Activated naive CD4-positive, alpha-beta T cell treated with anti-CD3 and anti-CD28 coated beads for 36 hours (primary cell): ENCODE measurements at regions not wholly inside any gene's neighbourhood (a gene's known extent, or its start where the extent isn't known, plus 50 kb on each side); places are given as distances from the start of the nearest gene placed in this dataset.

Experiments
- CTCF ChIA-PET: fragments of 350-600 bp; sonication (Branson Sonifier 250); formaldehyde crosslinking; loops from one replicate; lab custom pipeline; 2021; ENCODE audit warnings: antibody characterized with exemption; lab: Charles Lee
- DNase-seq: peaks from one replicate; pipeline ENCODE4 v3.0.0-alpha.2; 2020
- H3K27ac Mint-ChIP-seq: one replicate; pipeline ENCODE4 v1.8.0; 2021; ENCODE audit warnings: mild to moderate bottlenecking, mixed read lengths
- H3K27me3 Mint-ChIP-seq: one replicate; pipeline ENCODE4 v1.8.0; 2021; ENCODE audit warnings: low read depth, mixed read lengths
- H3K36me3 Mint-ChIP-seq: one replicate; pipeline ENCODE4 v1.8.0; 2021; ENCODE audit warnings: low read depth, mixed read lengths
- H3K4me1 Mint-ChIP-seq: one replicate; pipeline ENCODE4 v1.8.0; 2021; ENCODE audit warnings: low read depth, mixed read lengths
- H3K4me3 Mint-ChIP-seq: one replicate; pipeline ENCODE4 v1.8.0; 2021; ENCODE audit warnings: mild to moderate bottlenecking, moderate library complexity, mixed read lengths
- H3K9me3 Mint-ChIP-seq: one replicate; pipeline ENCODE4 v1.8.0; 2021; ENCODE audit warnings: mixed read lengths
- intact Hi-C: fragments of 100-400 bp; cut with micrococcal nuclease; formaldehyde crosslinking; loops from one replicate; pipeline ENCODE4 v1.15.1; 2023

- Mint-ChIP-seq H3K9me3 (no peaks in the 10 kb centered on the region), H3K27ac (no peak overlapping the region), H3K4me3 (no peak overlapping the region), H3K4me1 (no peaks in the 10 kb centered on the region), H3K27me3 (peaks cover 16% of the 10 kb centered on the region), H3K36me3 (no peaks in the 10 kb centered on the region)
- intact Hi-C loops = no loop called here
- CTCF ChIA-PET = no interaction called here
- no peak for DNase-seq
These were observed 112.4 kb downstream of the CD8B2 start for GRCh38 chr2:106599540-106599939.

- Mint-ChIP-seq H3K27me3 (peaks cover 8% of the 10 kb centered on the region), H3K4me1 (no peaks in the 10 kb centered on the region), H3K36me3 (no peaks in the 10 kb centered on the region), H3K27ac (no peak overlapping the region), H3K4me3 (no peak overlapping the region), H3K9me3 (peaks cover 3% of the 10 kb centered on the region)
- no peak for DNase-seq
- CTCF ChIA-PET = no interaction called here
- intact Hi-C loops = no loop called here
These were observed 114.9 kb downstream of the CD8B2 start for GRCh38 chr2:106602042-106602441.

- no peak overlapping the region for H3K4me3 Mint-ChIP-seq
- no peak for DNase-seq
- H3K27me3 Mint-ChIP-seq = peaks cover 4% of the 10 kb centered on the region
- H3K27ac Mint-ChIP-seq = no peak overlapping the region
- no peaks in the 10 kb centered on the region for H3K4me1 Mint-ChIP-seq
- CTCF ChIA-PET = no interaction called here
- H3K36me3 Mint-ChIP-seq = no peaks in the 10 kb centered on the region
- intact Hi-C loops = no loop called here
- peaks cover 3% of the 10 kb centered on the region for H3K9me3 Mint-ChIP-seq
These were observed 119.5 kb downstream of the CD8B2 start for GRCh38 chr2:106606652-106607051.

- intact Hi-C loops = no loop called here
- Mint-ChIP-seq H3K9me3 (peaks cover 3% of the 10 kb centered on the region), H3K36me3 (no peaks in the 10 kb centered on the region), H3K27me3 (peaks cover 4% of the 10 kb centered on the region), H3K4me1 (no peaks in the 10 kb centered on the region), H3K27ac (no peak overlapping the region), H3K4me3 (no peak overlapping the region)
- DNase-seq = no peak
- CTCF ChIA-PET = no interaction called here
These were observed 120.2 kb downstream of the CD8B2 start for GRCh38 chr2:106607371-106607770.

- H3K4me1 Mint-ChIP-seq = no peaks in the 10 kb centered on the region
- H3K4me3 Mint-ChIP-seq = no peak overlapping the region
- no peak for DNase-seq
- peaks cover 2% of the 10 kb centered on the region for H3K9me3 Mint-ChIP-seq
- H3K27ac Mint-ChIP-seq = no peak overlapping the region
- peaks cover 4% of the 10 kb centered on the region for H3K27me3 Mint-ChIP-seq
- CTCF ChIA-PET = no interaction called here
- intact Hi-C loops = no loop called here
- no peaks in the 10 kb centered on the region for H3K36me3 Mint-ChIP-seq
These were observed 122.6 kb downstream of the CD8B2 start for GRCh38 chr2:106609780-106610179.

GRCh38 chr2:106614511-106615291, 127.5 kb downstream of the CD8B2 start:
- no peak for DNase-seq
- H3K9me3 Mint-ChIP-seq = no peaks in the 10 kb centered on the region
- no peaks in the 10 kb centered on the region for H3K4me1 Mint-ChIP-seq
- H3K4me3 Mint-ChIP-seq = no peak overlapping the region
- no peaks in the 10 kb centered on the region for H3K36me3 Mint-ChIP-seq
- intact Hi-C loops = no loop called here
- H3K27ac Mint-ChIP-seq = no peak overlapping the region
- peaks cover 3% of the 10 kb centered on the region for H3K27me3 Mint-ChIP-seq
- CTCF ChIA-PET = no interaction called here

- no peak overlapping the region for H3K27ac Mint-ChIP-seq
- no peaks in the 10 kb centered on the region for H3K36me3 Mint-ChIP-seq
- H3K4me1 Mint-ChIP-seq = no peaks in the 10 kb centered on the region
- H3K27me3 Mint-ChIP-seq = peaks cover 2% of the 10 kb centered on the region
- intact Hi-C loops = no loop called here
- H3K9me3 Mint-ChIP-seq = no peaks in the 10 kb centered on the region
- CTCF ChIA-PET = no interaction called here
- no peak overlapping the region for H3K4me3 Mint-ChIP-seq
- no peak for DNase-seq
These were observed 131.4 kb downstream of the CD8B2 start for GRCh38 chr2:106618614-106619013.

- DNase-seq = no peak
- peaks cover 16% of the 10 kb centered on the region for H3K27me3 Mint-ChIP-seq
- no peak overlapping the region for H3K27ac Mint-ChIP-seq
- CTCF ChIA-PET = no interaction called here
- no peaks in the 10 kb centered on the region for H3K36me3 Mint-ChIP-seq
- no peak overlapping the region for H3K4me3 Mint-ChIP-seq
- intact Hi-C loops = no loop called here
- peaks cover 8% of the 10 kb centered on the region for H3K9me3 Mint-ChIP-seq
- H3K4me1 Mint-ChIP-seq = no peaks in the 10 kb centered on the region
These were observed 136.3 kb downstream of the CD8B2 start for GRCh38 chr2:106623456-106623855.

- H3K9me3 Mint-ChIP-seq = peaks cover 13% of the 10 kb centered on the region
- CTCF ChIA-PET = no interaction called here
- no peak overlapping the region for H3K27ac Mint-ChIP-seq
- H3K36me3 Mint-ChIP-seq = no peaks in the 10 kb centered on the region
- H3K4me1 Mint-ChIP-seq = no peaks in the 10 kb centered on the region
- no peak for DNase-seq
- intact Hi-C loops = no loop called here
- no peak overlapping the region for H3K4me3 Mint-ChIP-seq
- peaks cover 16% of the 10 kb centered on the region for H3K27me3 Mint-ChIP-seq
These were observed 137.7 kb downstream of the CD8B2 start for GRCh38 chr2:106624787-106625380.

GRCh38 chr2:106628377-106628776, 141.2 kb downstream of the CD8B2 start:
- peaks cover 13% of the 10 kb centered on the region for H3K9me3 Mint-ChIP-seq
- H3K36me3 Mint-ChIP-seq = no peaks in the 10 kb centered on the region
- no peaks in the 10 kb centered on the region for H3K4me1 Mint-ChIP-seq
- intact Hi-C loops = no loop called here
- CTCF ChIA-PET = interaction anchor here (0.6 kb wide), 1 partner anchor 89 kb away, joined by 5 read pairs; no protein-coding TSS in a partner anchor
- no peak for DNase-seq
- no peak overlapping the region for H3K27ac Mint-ChIP-seq
- H3K27me3 Mint-ChIP-seq = peaks cover 20% of the 10 kb centered on the region
- no peak overlapping the region for H3K4me3 Mint-ChIP-seq

- no peak overlapping the region for H3K4me3 Mint-ChIP-seq
- CTCF ChIA-PET = interaction anchor here (1.1 kb wide), 1 partner anchor 48 kb away, joined by 4 read pairs; no protein-coding TSS in a partner anchor
- H3K36me3 Mint-ChIP-seq = no peaks in the 10 kb centered on the region
- DNase-seq = no peak
- H3K9me3 Mint-ChIP-seq = peaks cover 13% of the 10 kb centered on the region
- intact Hi-C loops = no loop called here
- no peak overlapping the region for H3K27ac Mint-ChIP-seq
- no peaks in the 10 kb centered on the region for H3K4me1 Mint-ChIP-seq
- H3K27me3 Mint-ChIP-seq = peaks cover 12% of the 10 kb centered on the region
These were observed 142.8 kb downstream of the CD8B2 start for GRCh38 chr2:106629981-106630380.

- CTCF ChIA-PET = no interaction called here
- Mint-ChIP-seq H3K4me1 (no peaks in the 10 kb centered on the region), H3K4me3 (no peak overlapping the region), H3K9me3 (peaks cover 13% of the 10 kb centered on the region), H3K27me3 (peaks cover 5% of the 10 kb centered on the region), H3K27ac (no peak overlapping the region), H3K36me3 (no peaks in the 10 kb centered on the region)
- DNase-seq = no peak
- intact Hi-C loops = no loop called here
These were observed 144.1 kb downstream of the CD8B2 start for GRCh38 chr2:106631281-106631680.

- no peaks in the 10 kb centered on the region for H3K9me3 Mint-ChIP-seq
- no peaks in the 10 kb centered on the region for H3K36me3 Mint-ChIP-seq
- CTCF ChIA-PET = interaction anchor here (0.6 to 0.7 kb wide), 3 partner anchors 115 to 974 kb away, joined by 3 read pairs; no protein-coding TSS in a partner anchor
- H3K27me3 Mint-ChIP-seq = peaks cover 3% of the 10 kb centered on the region
- H3K27ac Mint-ChIP-seq = no peak overlapping the region
- H3K4me1 Mint-ChIP-seq = no peaks in the 10 kb centered on the region
- no peak for DNase-seq
- intact Hi-C loops = no loop called here
- H3K4me3 Mint-ChIP-seq = no peak overlapping the region
These were observed 150.9 kb downstream of the CD8B2 start for GRCh38 chr2:106638043-106638442.
